ENCODE measurements at regions not wholly inside any gene's neighbourhood (a gene's known extent, or its start where the extent isn't known, plus 50 kb on each side); places are given as distances from the start of the nearest gene placed in this dataset.

- no peak for DNase-seq
These were observed 184.9 kb downstream of the GLI2 start for GRCh38 chr2:120920454-120921148.

DNA sequence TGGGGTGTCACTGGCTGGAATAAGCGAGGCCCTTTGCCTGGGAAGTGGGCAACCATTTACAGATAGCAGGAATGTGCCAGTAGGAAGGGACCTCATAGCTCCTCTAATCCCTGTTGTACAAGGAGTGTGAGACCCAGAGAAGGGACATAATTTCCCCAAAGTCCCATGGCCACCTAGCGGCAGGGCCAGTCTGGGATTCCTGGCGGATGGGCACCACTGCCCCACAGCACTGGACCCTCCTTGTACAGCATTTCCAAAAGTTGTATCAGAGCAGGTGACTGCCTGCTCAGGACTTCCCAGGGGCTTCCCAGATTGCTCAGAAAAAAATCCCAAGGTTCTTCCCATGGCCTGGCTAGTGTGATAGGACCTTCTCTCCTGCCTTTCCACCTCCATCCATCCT lies 185.8 kb downstream of the GLI2 start:
- no peak for DNase-seq

DNA sequence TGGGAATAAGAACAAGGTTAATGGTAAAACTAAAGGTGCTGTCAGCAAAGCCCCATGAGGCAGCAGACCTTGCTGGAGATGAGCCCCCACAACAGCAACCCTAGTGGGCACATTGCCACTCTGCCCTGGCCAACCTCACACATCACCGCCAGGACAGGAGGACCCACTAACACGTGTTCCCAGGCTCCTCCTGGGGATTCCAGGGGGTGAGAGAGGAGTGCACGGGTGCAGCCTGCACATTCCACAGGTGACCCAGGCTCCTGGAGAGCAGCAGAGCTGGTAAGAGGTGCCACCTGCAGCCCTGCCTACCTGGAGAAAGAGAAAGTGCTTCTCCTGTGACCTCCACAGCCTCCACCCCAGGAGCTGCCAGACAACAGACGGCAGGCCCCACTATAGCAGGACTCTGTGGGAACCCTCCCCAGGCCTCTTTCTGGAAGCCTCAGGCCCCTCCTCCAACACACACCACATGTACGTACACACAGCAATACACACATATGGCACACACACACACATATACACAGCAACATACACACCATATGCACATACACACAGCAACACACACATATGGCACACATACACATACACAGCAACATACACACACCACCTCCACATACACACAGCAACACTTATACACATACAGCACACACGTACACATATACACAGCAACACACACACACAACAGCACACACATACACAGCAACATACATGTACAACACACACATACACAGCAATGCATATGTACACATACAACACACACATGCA lies 187.1 kb downstream of the GLI2 start:
- no peak for DNase-seq

DNA sequence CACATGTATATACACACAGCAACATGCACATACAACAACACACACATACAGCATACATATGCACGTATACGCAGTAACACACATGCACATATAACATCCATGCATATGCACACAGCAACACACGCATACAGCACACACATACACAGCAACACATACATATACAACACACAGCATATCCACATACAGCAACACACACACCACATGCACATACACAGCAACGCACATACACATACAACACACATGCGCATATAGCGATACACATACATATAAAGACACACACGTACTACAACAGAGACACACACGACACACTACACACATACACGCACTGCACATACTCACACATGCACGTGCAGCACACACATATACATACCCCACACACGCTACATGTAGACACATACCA lies 187.8 kb downstream of the GLI2 start:
- no peak for DNase-seq

- DNase-seq: no peak
These were observed 189.3 kb downstream of the GLI2 start for GRCh38 chr2:120924924-120925323.

DNA sequence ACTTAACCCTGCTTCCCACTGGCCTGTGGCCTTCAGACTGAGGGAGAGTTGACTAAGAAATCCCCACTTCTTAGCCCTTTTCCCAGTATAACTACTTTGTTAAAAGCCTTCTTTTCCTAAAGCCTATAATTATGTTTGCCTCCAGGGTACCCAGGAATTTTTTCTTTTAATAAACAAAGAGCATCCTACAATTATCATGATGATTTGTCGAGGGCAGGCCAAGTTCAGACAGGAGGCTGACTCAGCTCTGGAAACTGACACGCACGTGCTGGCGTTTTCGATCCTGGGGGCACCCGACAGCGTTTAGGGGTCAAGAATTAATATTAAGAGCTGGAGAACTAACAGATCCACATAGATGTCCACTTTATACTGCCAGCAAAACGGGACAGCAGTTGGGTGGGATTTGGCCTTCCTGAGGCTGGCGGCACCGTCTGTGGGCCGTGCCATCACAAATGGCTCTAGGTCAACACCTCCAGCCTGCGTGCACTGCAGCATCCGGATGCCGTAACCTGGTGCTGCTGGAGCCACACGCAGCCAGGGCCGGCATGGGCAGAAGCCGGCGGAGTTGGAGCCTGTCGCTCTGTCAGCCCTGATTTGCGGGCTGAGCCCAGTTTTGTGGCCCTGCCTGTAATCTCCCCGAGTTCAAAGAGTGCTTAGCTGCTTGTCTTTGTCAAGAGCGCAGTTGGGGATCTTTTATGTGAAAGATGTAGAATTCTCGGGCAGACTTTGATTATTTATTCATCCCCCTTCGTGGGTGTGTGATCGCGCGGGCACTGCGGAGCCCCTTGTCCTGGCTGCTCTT lies 191.0 kb downstream of the GLI2 start:
- peak in 2 of 3 experiments; percentile 14 to 68 for DNase-seq

- DNase-seq: no peak
These were observed 191.6 kb downstream of the GLI2 start for GRCh38 chr2:120927265-120927628.

GRCh38 chr2:120929829-120930228 lies 194.2 kb downstream of the GLI2 start:
- DNase-seq: no peak

GRCh38 chr2:120930236-120930635 lies 194.6 kb downstream of the GLI2 start:
- no peak for DNase-seq

GRCh38 chr2:120930864-120931263 lies 195.2 kb downstream of the GLI2 start:
- DNase-seq: no peak

DNA sequence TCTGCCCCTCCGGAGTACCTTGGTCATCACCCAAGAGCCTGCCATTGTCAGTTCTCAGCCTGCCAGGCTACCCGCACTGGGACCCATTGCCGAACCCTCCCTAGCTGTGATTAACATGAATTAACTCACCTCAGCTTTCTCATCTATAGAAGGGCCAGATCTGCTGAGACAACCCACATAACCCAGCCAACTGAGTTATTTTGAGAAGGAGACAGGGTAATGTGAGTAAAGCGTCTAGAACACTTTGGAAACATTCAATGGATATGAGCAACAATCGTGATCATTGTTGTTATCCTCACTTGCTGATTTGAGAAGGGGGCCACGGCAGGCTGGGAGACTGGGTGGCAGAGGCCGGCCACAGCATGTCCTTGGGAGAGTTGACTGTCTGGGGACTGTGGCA lies 196.8 kb downstream of the GLI2 start:
- DNase-seq: no peak

GRCh38 chr2:120932881-120933280 lies 197.2 kb downstream of the GLI2 start:
- no peak for DNase-seq

- DNase-seq: no peak
These were observed 198.3 kb downstream of the GLI2 start for GRCh38 chr2:120933693-120934573.

DNA sequence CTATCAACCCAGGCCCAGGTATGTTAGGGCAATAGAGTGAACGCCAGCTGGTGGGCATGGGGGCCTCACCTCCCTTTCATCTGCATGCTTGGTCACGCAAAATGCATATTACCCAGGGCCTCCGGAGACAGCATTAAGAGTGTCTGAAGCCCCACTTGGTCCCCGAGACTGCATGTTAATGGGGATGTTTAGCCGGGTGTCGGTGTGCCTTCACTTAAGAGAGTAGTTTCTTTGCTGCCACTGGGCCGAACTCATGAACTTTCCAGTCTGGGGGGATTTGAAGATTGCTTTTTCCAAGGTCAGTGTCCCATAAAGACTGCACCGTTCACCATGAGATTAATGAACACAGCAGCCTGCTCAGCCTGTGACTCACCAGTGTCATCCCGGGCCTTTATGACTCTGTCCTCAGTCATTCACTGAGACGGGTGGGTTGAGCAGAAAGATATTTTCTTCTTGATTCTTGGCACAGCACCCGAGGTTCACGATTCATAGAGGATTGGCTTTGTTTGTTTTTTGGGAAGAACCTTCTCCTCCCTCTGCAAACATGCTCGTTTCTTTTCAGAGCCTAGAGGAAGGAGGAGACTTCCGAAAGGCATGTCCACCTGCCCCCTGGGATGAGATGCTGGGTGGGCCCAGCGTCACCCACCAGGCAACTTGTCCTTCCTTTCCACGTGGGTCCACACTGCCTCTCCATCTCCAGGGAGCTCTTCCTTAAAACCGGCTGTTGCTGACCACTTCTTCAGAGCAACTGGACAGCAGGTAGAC lies 199.1 kb downstream of the GLI2 start:
- DNase-seq: no peak

DNA sequence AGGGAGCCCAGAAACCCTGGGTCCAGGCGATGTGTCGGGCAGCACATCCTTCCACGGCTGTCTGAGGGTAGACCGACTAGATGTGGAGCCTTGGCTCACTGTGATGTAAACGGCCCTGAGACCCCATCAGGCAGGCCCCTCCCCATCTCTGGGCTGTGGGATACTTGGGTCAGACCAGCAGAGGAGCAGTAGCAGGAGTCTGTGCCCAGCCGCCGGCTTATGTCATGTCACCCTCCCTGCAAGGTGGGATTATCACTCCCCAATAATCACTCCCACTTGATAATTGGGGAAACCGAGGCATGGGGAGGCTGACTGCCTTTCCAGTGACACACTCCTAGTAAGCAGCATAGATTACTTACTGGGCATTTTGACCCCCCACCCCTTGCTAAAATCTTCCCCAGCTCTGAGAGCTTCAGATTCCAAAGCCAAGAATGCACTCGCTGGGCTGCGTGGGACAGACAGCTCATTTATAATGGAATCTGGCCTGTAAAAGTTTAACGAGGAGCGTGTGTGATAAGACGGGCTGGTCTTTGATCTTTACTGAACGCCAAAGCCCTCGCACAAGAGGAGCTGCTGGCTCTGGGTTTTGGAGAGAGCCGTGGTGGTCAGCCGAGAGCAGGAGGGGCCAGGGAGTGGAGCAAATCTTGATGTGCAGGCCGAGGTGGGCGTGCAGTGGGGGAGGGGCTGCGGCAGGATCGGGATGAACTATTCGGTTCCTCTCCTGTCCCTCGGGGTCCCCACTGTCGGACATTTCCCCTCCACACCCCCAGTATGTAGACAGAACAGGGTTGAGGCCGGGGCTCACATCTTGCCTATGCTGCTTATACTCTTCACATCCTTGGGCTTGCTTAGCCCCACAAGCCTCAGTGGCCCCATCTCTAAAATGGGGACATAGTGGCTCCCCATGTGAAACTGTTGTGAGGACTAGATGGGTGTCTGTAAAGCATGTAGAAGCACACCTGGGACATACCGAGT lies 200.0 kb downstream of the GLI2 start:
- DNase-seq: no peak

DNA sequence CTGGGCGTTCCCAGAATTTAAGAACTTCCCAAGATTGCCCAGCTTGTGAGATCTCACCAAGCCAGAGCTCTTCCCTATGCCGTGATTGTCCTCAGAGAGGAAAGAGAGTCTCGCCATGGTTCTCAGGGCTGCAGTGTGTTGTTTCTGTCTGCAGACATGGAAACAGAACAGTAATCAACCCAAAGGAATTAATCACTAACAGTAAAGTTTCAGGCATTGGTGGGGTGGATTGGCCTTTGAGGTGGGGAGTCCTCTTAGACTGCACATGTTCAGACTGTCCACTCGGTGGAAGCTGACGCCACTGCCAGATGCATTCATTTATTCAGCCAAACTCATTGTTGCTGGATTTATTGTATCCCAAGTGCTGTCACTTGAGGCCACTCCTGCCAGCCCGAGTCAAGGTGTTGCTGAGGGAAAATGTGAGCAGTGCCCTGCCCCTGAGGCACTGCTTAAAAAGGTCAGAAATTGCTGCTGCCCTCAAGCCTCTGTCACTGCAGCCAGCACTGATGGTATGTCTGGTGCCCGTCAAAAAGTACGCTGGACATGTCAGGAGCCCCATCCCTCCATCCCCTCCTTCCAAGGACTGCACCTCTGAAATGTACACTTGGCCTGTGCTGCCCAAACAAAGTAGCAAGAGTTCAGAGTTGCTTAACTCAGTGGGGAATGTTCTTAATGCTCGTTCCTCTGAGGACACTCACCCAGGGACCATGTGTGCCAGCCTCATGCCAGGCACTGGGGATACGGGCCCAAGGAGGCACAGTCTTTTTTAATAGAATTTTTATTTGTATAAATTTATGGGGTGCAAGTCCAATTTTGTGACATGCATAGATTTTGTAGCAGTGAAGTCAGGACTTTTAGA lies 201.0 kb downstream of the GLI2 start:
- no peak for DNase-seq

GRCh38 chr2:120937686-120938044 lies 202.0 kb downstream of the GLI2 start:
- no peak for DNase-seq

DNA sequence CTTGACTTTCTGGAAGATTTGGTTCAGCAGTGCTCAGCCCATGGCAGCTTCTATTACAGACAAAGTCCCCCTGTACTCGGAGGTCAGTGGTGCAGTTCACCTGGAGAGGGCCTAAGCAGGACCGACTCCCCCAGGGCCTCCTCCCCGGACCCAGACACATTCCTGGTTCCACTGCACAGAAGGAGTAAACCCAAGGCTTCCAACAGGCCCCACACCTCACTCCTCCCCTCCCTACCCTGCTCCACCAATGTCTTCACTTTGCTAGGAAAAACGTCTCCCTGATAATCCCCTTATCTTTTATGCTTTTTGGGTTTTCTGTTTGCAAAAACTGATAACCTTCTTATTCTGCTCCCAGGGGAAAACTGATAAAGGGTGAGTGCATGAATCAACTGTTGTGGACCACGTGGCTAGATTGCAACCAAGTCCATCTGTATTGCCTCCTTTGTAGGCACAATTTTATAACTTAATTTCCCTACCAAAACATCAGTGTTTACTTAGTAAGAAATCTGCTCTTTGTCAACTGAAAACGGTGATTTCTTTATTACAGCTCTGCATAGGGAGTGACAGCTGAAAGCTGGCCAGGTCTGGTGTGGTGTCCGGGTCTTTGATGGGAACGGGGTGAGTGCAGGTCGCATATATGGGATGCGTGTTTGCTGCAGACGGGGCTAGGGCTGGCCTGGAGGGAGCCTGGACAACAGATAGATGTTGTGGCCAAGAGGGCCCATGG lies 202.5 kb downstream of the GLI2 start:
- no peak for DNase-seq
